Common myeloid progenitor, CD34-positive (primary cell): ENCODE measurements at regions not wholly inside any gene's neighbourhood (a gene's known extent, or its start where the extent isn't known, plus 50 kb on each side); places are given as distances from the start of the nearest gene placed in this dataset.
"Not testable (repeated sequence)": the region's sequence is repeated elsewhere in the genome, so short reads cannot be mapped to it uniquely, and the experiment has no call there.

Experiments used
- CTCF ChIA-PET: fragments of 350-600 bp; sonication (Branson Sonifier 250); formaldehyde crosslinking; loops from one replicate; lab custom pipeline; 2021; ENCODE audit warnings: antibody characterized with exemption; lab: Charles Lee
- POLR2A ChIA-PET: fragments of 350-600 bp; sonication (Branson Sonifier 250); formaldehyde crosslinking; loops from one replicate; lab custom pipeline; 2021; ENCODE audit warnings: antibody characterized with exemption; lab: Charles Lee
- DNase-seq, 3 donors: peaks; one replicate each; pipeline versions ENCODE4 v3.0.0 to v3.0.0-alpha.2; 2013
- H3K27ac ChIP-seq, 2 experiments: 1 replicate in 1 of 2; 2 replicates in 1 of 2; pipeline ENCODE4 v1.7.0; 2013; ENCODE audit warnings: inconsistent platforms in 2 of 2, low read length in 2 of 2, mild to moderate bottlenecking in 2 of 2, low read depth in 1 of 2, moderate library complexity in 1 of 2; ENCODE audit not compliant: severe bottlenecking in 2 of 2, insufficient read depth in 1 of 2, poor library complexity in 1 of 2
- H3K27me3 ChIP-seq, 5 experiments: replicated peaks in 2 of 5; 1 replicate in 3 of 5; 2 replicates in 2 of 5; pipeline versions ENCODE4 v1.6.1 to v1.7.0; 2013; ENCODE audit warnings: low read length in 4 of 5, mild to moderate bottlenecking in 2 of 5, moderate library complexity in 2 of 5, inconsistent platforms in 1 of 5; ENCODE audit not compliant: insufficient read depth in 5 of 5, control insufficient read depth in 4 of 5
- H3K36me3 ChIP-seq, 4 experiments: 1 replicate in 2 of 4; 2 replicates in 2 of 4; pipeline versions ENCODE4 v1.6.1 to v1.7.0; 2013; ENCODE audit warnings: low read length in 3 of 4, control low read depth in 1 of 4, mild to moderate bottlenecking in 1 of 4; ENCODE audit not compliant: control insufficient read depth in 4 of 4, insufficient read depth in 4 of 4
- H3K4me1 ChIP-seq, 4 experiments: 1 replicate in 3 of 4; 2 replicates in 1 of 4; pipeline versions ENCODE4 v1.6.1 to v1.7.1; 2013; ENCODE audit warnings: low read length in 3 of 4, mild to moderate bottlenecking in 3 of 4, control low read depth in 1 of 4, inconsistent platforms in 1 of 4, moderate library complexity in 1 of 4; ENCODE audit not compliant: control insufficient read depth in 4 of 4, insufficient read depth in 4 of 4; ENCODE audit errors: control extremely low read depth in 1 of 4
- H3K4me3 ChIP-seq, 7 experiments: 1 replicate in 4 of 7; 2 replicates in 3 of 7; pipeline versions ENCODE4 v1.5.1 to v1.7.0; 2013; ENCODE audit warnings: mild to moderate bottlenecking in 7 of 7, low read length in 6 of 7, moderate library complexity in 6 of 7, inconsistent platforms in 2 of 7, low read depth in 2 of 7, control low read depth in 1 of 7; ENCODE audit not compliant: insufficient read depth in 4 of 7, control insufficient read depth in 1 of 7; ENCODE audit errors: extremely low read depth in 1 of 7
- H3K9me3 ChIP-seq, 5 experiments: 1 replicate in 4 of 5; 2 replicates in 1 of 5; pipeline versions ENCODE4 v1.6.1 to v1.7.1; 2013; ENCODE audit warnings: low read length in 4 of 5, mild to moderate bottlenecking in 2 of 5, inconsistent platforms in 1 of 5, low read depth in 1 of 5, moderate library complexity in 1 of 5; ENCODE audit not compliant: control insufficient read depth in 4 of 5, insufficient read depth in 2 of 5; ENCODE audit errors: control extremely low read depth in 1 of 5
- WGBS: methylation state at CpG from one replicate; pipeline ENCODE4 v1.1.5; 2013; ENCODE audit not compliant: insufficient coverage; 5-methylcytosine and 5-hydroxymethylcytosine counted together

DNA sequence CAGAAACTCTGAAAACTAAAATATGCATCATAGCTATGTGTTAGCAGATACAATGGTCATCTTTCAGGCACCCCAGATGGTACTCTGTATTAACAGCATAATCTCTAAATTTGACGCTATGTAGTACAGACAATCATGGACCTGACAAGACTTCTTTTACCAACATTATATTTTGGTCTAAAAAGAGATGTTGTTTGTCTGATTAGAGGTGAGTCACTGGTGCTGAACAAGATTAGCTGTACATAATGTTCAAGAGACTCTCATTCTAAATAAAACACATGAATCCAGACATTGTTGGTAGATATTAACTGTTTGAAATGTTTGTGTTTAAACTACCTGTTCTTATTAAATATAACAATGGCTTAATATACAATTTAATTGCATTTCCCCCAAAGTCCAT is 146.4 kb upstream of the LMNTD1 start:
- peaks cover 0 to 10% (median 6%) of the 10 kb centered on the region in 4 experiments for H3K4me1 ChIP-seq
- no peak overlapping the region for H3K27ac ChIP-seq
- CTCF ChIA-PET, result interaction anchor here (0.8 kb wide), 1 partner anchor 10 kb away, joined by 3 read pairs; no protein-coding TSS in a partner anchor
- DNase-seq, result no peak
- POLR2A ChIA-PET, result no interaction called here
- H3K9me3 ChIP-seq, result peaks cover 0 to 12% (median 0%) of the 10 kb centered on the region in 5 experiments
- no peaks in the 10 kb centered on the region for H3K27me3 ChIP-seq
- H3K36me3 ChIP-seq, result no peaks in the 10 kb centered on the region
- no CpG with 5 or more reads among the region's 1 CpG for WGBS
- H3K4me3 ChIP-seq, result no peak overlapping the region

DNA sequence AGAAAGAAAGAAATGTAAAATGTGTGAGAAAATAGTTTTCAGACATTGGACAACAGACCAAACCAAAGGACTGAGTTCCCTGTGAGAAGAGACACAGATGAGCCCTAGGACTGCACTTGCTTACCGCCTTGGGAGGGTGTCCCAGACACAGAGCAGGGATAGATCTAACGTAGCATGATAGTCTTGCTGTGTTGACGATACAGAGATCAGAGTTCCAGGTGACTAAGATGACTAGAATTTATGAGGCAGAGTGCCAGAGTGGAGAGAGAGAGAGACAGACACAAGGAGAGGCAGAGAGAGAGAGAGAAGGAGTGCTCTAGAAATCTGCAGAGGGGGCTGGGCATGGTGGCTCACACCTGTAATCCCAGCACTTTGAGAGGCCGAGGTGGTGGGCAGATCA is 148.2 kb upstream of the LMNTD1 start:
- H3K27ac ChIP-seq, result no peak overlapping the region
- POLR2A ChIA-PET, result no interaction called here
- 96% methylated on average over 3 of the region's 4 CpGs for WGBS
- H3K9me3 ChIP-seq, result peaks cover 0 to 12% (median 1%) of the 10 kb centered on the region in 5 experiments
- H3K27me3 ChIP-seq, result no peaks in the 10 kb centered on the region
- CTCF ChIA-PET, result no interaction called here
- no peak for DNase-seq
- H3K4me1 ChIP-seq, result peaks cover 0 to 25% (median 12%) of the 10 kb centered on the region in 4 experiments
- no peaks in the 10 kb centered on the region for H3K36me3 ChIP-seq
- H3K4me3 ChIP-seq, result no peak overlapping the region

DNA sequence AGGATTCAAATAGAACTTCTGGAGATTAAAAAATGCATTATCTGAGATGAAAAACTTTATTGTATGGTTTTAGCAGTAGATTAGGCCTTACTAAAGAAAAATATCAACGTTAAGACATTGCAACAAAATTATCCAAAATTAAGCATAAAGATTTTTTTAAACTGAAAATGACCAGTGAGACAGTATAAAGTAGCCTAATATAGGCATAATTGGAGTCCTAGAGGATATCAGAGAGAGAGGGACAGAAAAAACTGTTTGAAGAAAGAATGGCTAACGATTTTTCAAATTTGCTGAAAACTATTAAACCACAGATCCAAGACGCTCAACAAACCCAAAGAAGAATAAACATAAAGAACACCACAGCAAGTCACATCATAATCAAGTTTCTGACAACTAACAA is 149.5 kb upstream of the LMNTD1 start:
- DNase-seq, result no peak
- no peak overlapping the region for H3K27ac ChIP-seq
- ChIA-PET CTCF (no interaction called here), POLR2A (no interaction called here)
- no peak overlapping the region for H3K4me3 ChIP-seq
- H3K4me1 ChIP-seq, result peaks cover 0 to 24% (median 12%) of the 10 kb centered on the region in 4 experiments
- H3K36me3 ChIP-seq, result no peaks in the 10 kb centered on the region
- H3K9me3 ChIP-seq, result peaks cover 1 to 16% (median 4%) of the 10 kb centered on the region in 5 experiments
- H3K27me3 ChIP-seq, result no peaks in the 10 kb centered on the region
- WGBS, result 100% methylated on average over 1 of the region's 3 CpGs

DNA sequence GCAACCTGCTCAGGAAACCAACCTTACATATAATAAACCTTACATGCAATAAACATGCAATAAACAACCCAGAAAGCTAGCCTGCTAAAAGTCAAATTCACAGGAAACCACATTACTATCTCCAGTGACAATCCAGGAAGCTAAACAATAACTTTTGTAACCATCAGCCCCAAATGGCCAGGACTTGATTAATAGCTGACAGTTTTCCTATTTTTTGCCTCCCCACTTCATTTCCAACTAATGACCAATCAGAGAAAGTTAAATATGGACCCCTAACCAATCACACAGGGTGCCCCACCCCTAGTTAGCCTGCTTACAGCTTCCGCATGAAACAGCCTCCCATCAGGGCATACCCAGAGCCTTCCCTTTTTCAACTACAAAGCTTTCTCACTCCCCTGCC is 152.2 kb upstream of the LMNTD1 start:
- peaks cover 0 to 15% (median 6%) of the 10 kb centered on the region in 4 experiments for H3K4me1 ChIP-seq
- DNase-seq, result peak; percentile 16 to 78 (median 61)
- no peaks in the 10 kb centered on the region for H3K27me3 ChIP-seq
- peaks cover 1 to 21% (median 5%) of the 10 kb centered on the region in 5 experiments for H3K9me3 ChIP-seq
- ChIA-PET CTCF (interaction anchor here (1.4 to 1.6 kb wide), 2 partner anchors 38 to 59 kb away, joined by 3 to 4 read pairs; no protein-coding TSS in a partner anchor), POLR2A (no interaction called here)
- H3K4me3 ChIP-seq, result peak overlapping the region in 1 of 7 experiments; percentile 17
- no CpG with 5 or more reads among the region's 1 CpG for WGBS
- no peak overlapping the region for H3K27ac ChIP-seq
- H3K36me3 ChIP-seq, result no peaks in the 10 kb centered on the region

DNA sequence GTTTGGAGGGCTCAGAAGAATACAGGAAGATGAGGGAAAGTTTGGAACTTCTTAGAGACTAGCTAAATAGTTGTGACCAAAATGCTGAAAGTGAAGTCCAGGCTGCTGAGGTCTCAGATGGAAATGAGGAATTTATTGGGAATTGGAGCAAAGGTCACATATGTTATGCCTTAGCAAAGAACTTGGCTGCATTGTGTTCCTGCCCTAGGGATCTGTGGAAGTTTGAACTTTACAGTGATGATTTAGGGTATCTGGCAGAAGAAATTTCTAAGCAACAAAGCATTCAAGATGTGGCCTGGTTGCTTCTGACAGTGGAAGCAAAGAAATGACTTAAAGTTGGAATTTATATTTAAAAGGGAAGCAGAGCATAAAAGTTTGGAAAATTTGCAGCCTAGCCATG is 153.6 kb upstream of the LMNTD1 start:
- H3K27me3 ChIP-seq, H3K36me3 ChIP-seq, H3K27ac ChIP-seq, DNase-seq, H3K4me3 ChIP-seq, POLR2A ChIA-PET: not testable (repeated sequence)
- CTCF ChIA-PET, result interaction anchor here (1.4 kb wide), 2 partner anchors 37 to 40 kb away, joined by 4 read pairs; no protein-coding TSS in a partner anchor
- Histone ChIP-seq H3K4me1 (peaks cover 0 to 15% (median 6%) of the 10 kb centered on the region in 4 experiments), H3K9me3 (peaks cover 7 to 32% (median 9%) of the 10 kb centered on the region in 5 experiments)

DNA sequence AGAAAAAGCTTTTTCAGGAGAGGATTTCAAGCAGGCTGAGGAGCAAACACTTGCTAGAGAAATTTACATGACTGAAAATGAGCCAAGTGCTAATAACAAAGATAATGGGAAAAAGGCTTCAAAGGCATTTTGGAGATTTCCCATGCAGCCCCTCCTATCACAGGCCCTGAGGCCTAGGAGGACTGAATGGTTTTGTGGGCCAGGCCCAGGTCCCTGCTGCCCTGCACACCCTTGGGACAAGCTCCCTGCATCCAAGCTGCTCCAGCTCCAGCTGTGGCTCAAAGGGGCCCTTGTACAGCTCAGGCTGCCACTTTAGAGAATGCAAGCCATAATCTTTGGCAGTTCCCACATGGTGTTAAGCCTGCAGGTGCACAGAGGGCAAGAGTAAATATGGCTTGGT is 154.0 kb upstream of the LMNTD1 start:
- ChIA-PET CTCF (interaction anchor here (1.4 kb wide), 1 partner anchor 36 kb away, joined by 4 read pairs; no protein-coding TSS in a partner anchor), POLR2A (no interaction called here)
- DNase-seq, result no peak
- no peak overlapping the region for H3K4me3 ChIP-seq
- peaks cover 7 to 30% (median 9%) of the 10 kb centered on the region in 5 experiments for H3K9me3 ChIP-seq
- H3K27me3 ChIP-seq, result no peaks in the 10 kb centered on the region
- peaks cover 0 to 15% (median 6%) of the 10 kb centered on the region in 4 experiments for H3K4me1 ChIP-seq
- H3K27ac ChIP-seq, result no peak overlapping the region
- no peaks in the 10 kb centered on the region for H3K36me3 ChIP-seq

DNA sequence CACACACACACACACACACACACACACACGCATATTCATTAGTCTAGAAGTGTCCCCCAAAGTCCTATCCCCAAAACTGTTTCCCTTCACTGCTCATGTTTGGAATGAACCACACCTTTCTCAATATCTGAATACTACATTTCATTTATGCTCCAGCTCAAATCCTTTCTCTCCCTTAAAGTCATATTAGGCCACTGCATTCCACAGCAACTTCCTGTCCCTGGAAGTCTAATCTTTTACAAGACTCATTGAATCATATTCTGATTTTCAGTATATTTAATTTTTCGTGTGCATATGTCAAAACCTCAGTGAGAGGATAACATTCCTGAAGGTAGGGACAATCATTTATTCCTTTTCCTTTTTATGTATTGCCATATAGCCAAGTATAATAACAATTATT is 155.6 kb upstream of the LMNTD1 start:
- Histone ChIP-seq H3K27me3 (no peaks in the 10 kb centered on the region), H3K9me3 (peaks cover 7 to 24% (median 9%) of the 10 kb centered on the region in 5 experiments), H3K4me3 (no peak overlapping the region), H3K4me1 (peaks cover 0 to 15% (median 6%) of the 10 kb centered on the region in 4 experiments), H3K27ac (no peak overlapping the region), H3K36me3 (no peaks in the 10 kb centered on the region)
- WGBS, result 100% methylated on average over 1 of the region's 2 CpGs
- CTCF ChIA-PET, result no interaction called here
- no peak for DNase-seq
- POLR2A ChIA-PET, result interaction anchor here (0.7 kb wide), 1 partner anchor 12 kb away, joined by 3 read pairs; no protein-coding TSS in a partner anchor
